Mesendoderm (in vitro differentiated cells): ENCODE measurements at regions not wholly inside any gene's neighbourhood (a gene's known extent, or its start where the extent isn't known, plus 50 kb on each side); places are given as distances from the start of the nearest gene placed in this dataset.

Source experiments
- DNase-seq: peaks from one replicate; pipeline ENCODE4 v3.0.0; 2013
- H2AK5ac ChIP-seq: 2 replicates; pipeline ENCODE4 v1.6.1; 2013; ENCODE audit warnings: low read length, inconsistent platforms
- H2BK120ac ChIP-seq: 2 replicates; pipeline ENCODE4 v1.6.1; 2013; ENCODE audit warnings: low read depth, mild to moderate bottlenecking, low read length, moderate library complexity, mixed read lengths
- H2BK15ac ChIP-seq: replicated peaks from 2 replicates; pipeline ENCODE4 v1.6.1; 2013; ENCODE audit warnings: low read depth, mild to moderate bottlenecking, moderate library complexity
- H2BK5ac ChIP-seq: 2 replicates; pipeline ENCODE4 v1.6.1; 2013; ENCODE audit warnings: low read length, inconsistent platforms
- H3K18ac ChIP-seq: 2 replicates; pipeline ENCODE4 v1.6.1; 2013; ENCODE audit warnings: mild to moderate bottlenecking, low read length, mixed read lengths
- H3K23ac ChIP-seq: one replicate; pipeline ENCODE4 v1.6.1; 2013; ENCODE audit warnings: low read length
- H3K27ac ChIP-seq: 2 replicates; pipeline ENCODE4 v1.5.1; 2013; ENCODE audit warnings: low read depth, mild to moderate bottlenecking, inconsistent platforms, low read length, moderate library complexity
- H3K27me3 ChIP-seq: 2 replicates; pipeline ENCODE4 v1.6.1; 2013; ENCODE audit warnings: low read length, control low read depth, mild to moderate bottlenecking, inconsistent platforms; ENCODE audit not compliant: insufficient read depth, poor library complexity
- H3K36me3 ChIP-seq: 2 replicates; pipeline ENCODE4 v1.6.1; 2013; ENCODE audit warnings: low read length, inconsistent platforms; ENCODE audit not compliant: control insufficient read depth, insufficient read depth
- H3K4ac ChIP-seq: one replicate; pipeline ENCODE4 v1.6.1; 2013; ENCODE audit warnings: low read depth, mild to moderate bottlenecking, low read length, moderate library complexity
- H3K4me1 ChIP-seq: 2 replicates; pipeline ENCODE4 v1.6.1; 2013; ENCODE audit warnings: low read depth, low read length, inconsistent platforms; ENCODE audit not compliant: control insufficient read depth
- H3K4me2 ChIP-seq: 2 replicates; pipeline ENCODE4 v1.6.1; 2013; ENCODE audit warnings: low read length
- H3K4me3 ChIP-seq: 2 replicates; pipeline ENCODE4 v1.5.1; 2013; ENCODE audit warnings: mild to moderate bottlenecking, low read length
- H3K56ac ChIP-seq: one replicate; pipeline ENCODE4 v1.6.1; 2013; ENCODE audit warnings: low read length
- H3K79me1 ChIP-seq: 2 replicates; pipeline ENCODE4 v1.6.1; 2013; ENCODE audit warnings: low read length, inconsistent platforms
- H3K79me2 ChIP-seq: 2 replicates; pipeline ENCODE4 v1.6.1; 2013; ENCODE audit warnings: mild to moderate bottlenecking, low read length; ENCODE audit not compliant: control insufficient read depth, insufficient read depth
- H3K9ac ChIP-seq: 2 replicates; pipeline ENCODE4 v1.6.1; 2013; ENCODE audit warnings: low read length, inconsistent platforms
- H4K5ac ChIP-seq: one replicate; pipeline ENCODE4 v1.6.1; 2013; ENCODE audit warnings: low read length
- H4K8ac ChIP-seq: one replicate; pipeline ENCODE4 v1.6.1; 2013; ENCODE audit warnings: low read depth, mild to moderate bottlenecking, control low read depth, low read length, moderate library complexity
- WGBS: extraction: QIAGEN DNeasy Blood & Tissue Kit; methylation state at CpG from one replicate; pipeline ENCODE4 v1.1.7; 2013; ENCODE audit warnings: low lambda C conversion rate, missing lambda C conversion rate; ENCODE audit not compliant: insufficient coverage; ENCODE audit errors: extremely low coverage; 5-methylcytosine and 5-hydroxymethylcytosine counted together

DNA sequence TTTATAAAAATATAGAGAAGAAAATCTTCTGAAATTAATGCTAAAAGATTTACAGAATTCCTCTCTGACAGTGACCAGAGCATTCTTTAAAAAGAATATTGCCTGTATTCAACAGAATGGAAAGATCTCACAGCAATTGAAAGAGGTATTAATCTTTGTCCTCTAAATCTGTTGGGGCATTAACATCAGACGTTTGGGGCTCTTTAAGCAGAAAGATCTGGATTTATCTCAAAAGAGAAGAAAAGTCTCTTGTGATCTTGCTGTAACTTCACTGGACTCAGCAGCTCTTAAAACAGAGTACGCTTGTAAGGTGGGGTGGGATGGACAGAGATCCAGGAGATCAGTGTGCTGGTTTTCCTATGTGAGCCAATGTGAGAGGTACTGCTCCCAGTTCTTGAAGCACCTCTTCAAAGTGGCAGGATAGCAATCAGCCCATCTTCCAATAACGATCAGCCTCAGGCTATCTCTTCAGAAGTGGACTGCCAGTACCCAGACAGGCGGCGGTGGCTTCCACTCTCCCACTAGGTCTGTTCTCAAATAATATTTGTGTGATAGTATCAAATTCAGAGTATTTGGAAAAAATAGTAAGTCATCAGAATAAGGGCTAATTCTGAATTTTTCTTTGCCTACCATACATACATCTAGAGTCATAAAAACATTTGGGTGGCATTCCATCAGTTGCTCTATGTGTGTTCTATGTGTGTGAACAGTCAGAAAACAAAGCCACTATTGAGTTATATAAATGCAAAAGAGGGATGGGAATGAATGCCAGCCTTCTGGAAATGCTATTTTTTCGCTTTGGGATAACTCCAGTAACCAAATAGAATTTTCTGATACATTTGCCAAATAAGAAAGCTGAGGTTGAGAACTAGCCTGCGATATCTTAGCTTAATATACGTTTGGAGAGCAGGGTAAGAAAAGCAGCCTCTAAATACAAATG lies 237.4 kb upstream of the RGS6 start:
- WGBS = no CpG with 5 or more reads among the region's 8 CpGs
- no peak overlapping the region for H3K27ac ChIP-seq
- H3K18ac ChIP-seq = no peak overlapping the region
- no peak overlapping the region for H4K5ac ChIP-seq
- H3K36me3 ChIP-seq = no peaks in the 10 kb centered on the region
- H3K4me3 ChIP-seq = no peak overlapping the region
- no peaks in the 10 kb centered on the region for H3K79me1 ChIP-seq
- no peak overlapping the region for H3K9ac ChIP-seq
- H3K4ac ChIP-seq = no peak overlapping the region
- H2AK5ac ChIP-seq = no peak overlapping the region
- no peaks in the 10 kb centered on the region for H3K27me3 ChIP-seq
- H3K56ac ChIP-seq = no peak overlapping the region
- H3K23ac ChIP-seq = no peak overlapping the region
- DNase-seq = no peak
- H4K8ac ChIP-seq = no peak overlapping the region
- no peak overlapping the region for H2BK15ac ChIP-seq
- H3K4me1 ChIP-seq = no peaks in the 10 kb centered on the region
- H2BK120ac ChIP-seq = no peak overlapping the region
- H3K79me2 ChIP-seq = no peaks in the 10 kb centered on the region
- no peak overlapping the region for H2BK5ac ChIP-seq
- H3K4me2 ChIP-seq = no peak overlapping the region

DNA sequence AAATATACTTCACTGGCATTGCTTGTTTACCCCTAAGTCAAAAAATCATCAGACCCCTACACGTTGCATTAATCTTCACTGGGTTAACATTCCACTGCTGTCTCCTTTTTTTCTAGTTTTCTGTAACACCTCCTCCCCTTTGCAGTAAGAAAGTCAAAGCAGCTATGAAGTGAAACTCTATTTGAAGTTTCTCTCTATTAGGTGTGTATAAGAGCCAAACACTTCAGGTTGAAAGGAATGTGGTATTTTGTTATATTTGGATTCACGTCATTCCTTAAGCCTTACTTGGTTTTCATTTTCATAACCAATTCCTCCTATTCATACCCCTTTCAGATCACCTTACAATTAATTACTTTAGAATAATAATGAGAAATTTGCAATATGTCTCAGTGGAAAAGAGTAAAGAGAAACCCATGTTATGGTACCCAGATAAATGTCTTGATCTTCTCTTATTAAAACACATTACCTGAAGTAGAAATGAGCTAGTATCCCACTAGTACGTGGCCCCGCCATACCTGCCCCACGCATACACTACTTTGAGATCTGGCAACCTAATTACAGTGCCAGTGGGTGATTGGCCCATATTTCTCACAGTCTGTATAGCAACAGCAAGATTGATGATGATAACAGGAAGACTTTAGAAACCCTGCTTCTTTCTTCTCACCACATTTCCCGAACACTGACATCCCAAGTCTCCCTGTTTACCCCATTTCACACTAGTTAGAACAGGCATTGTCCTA lies 236.4 kb upstream of the RGS6 start:
- Histone ChIP-seq H3K36me3 (no peaks in the 10 kb centered on the region), H3K4me2 (no peak overlapping the region), H2BK5ac (no peak overlapping the region), H3K27me3 (no peaks in the 10 kb centered on the region), H4K8ac (no peak overlapping the region), H2BK15ac (no peak overlapping the region), H4K5ac (no peak overlapping the region), H3K4me1 (no peaks in the 10 kb centered on the region), H2BK120ac (no peak overlapping the region), H3K4ac (no peak overlapping the region), H3K18ac (no peak overlapping the region), H3K4me3 (no peak overlapping the region), H3K56ac (no peak overlapping the region), H3K79me1 (no peaks in the 10 kb centered on the region), H3K27ac (no peak overlapping the region), H3K79me2 (no peaks in the 10 kb centered on the region), H3K9ac (no peak overlapping the region), H3K23ac (no peak overlapping the region), H2AK5ac (no peak overlapping the region)
- no CpG with 5 or more reads among the region's 6 CpGs for whole genome bisulfite sequencing
- no peak for DNase-seq

DNA sequence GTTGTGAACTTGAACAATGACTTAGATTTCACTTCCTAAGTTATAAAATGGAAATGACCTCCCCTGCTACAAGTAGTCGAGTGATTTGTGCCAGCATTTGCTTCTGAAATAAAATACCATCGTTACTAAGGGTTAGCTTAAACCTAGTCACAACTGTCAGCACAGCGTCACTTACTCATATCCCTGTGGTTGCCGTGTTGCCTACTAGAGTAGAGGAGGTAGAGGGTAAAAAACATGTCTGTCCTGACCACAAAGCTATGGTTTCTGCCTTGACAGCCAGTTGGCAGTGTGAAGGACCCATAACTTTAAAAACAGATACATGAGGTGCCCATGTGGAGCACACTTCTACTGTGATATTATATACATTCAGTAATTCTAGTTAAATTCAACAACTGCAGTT lies 234.2 kb upstream of the RGS6 start:
- no peak overlapping the region for H2AK5ac ChIP-seq
- H3K27me3 ChIP-seq = no peaks in the 10 kb centered on the region
- H3K23ac ChIP-seq = no peak overlapping the region
- no peaks in the 10 kb centered on the region for H3K79me1 ChIP-seq
- H3K56ac ChIP-seq = no peak overlapping the region
- DNase-seq = no peak
- no peak overlapping the region for H2BK120ac ChIP-seq
- no peaks in the 10 kb centered on the region for H3K4me1 ChIP-seq
- H2BK15ac ChIP-seq = no peak overlapping the region
- no peak overlapping the region for H3K4me3 ChIP-seq
- no peak overlapping the region for H3K9ac ChIP-seq
- WGBS = no CpG with 5 or more reads among the region's 4 CpGs
- no peak overlapping the region for H2BK5ac ChIP-seq
- H3K27ac ChIP-seq = no peak overlapping the region
- no peak overlapping the region for H4K8ac ChIP-seq
- no peak overlapping the region for H4K5ac ChIP-seq
- H3K18ac ChIP-seq = no peak overlapping the region
- no peak overlapping the region for H3K4ac ChIP-seq
- no peaks in the 10 kb centered on the region for H3K79me2 ChIP-seq
- no peaks in the 10 kb centered on the region for H3K36me3 ChIP-seq
- H3K4me2 ChIP-seq = no peak overlapping the region

GRCh38 chr14:71698673-71699072 lies 233.6 kb upstream of the RGS6 start:
- Histone ChIP-seq H3K4me2 (no peak overlapping the region), H2AK5ac (no peak overlapping the region), H3K27ac (no peak overlapping the region), H2BK120ac (no peak overlapping the region), H3K27me3 (no peaks in the 10 kb centered on the region), H2BK5ac (no peak overlapping the region), H3K9ac (no peak overlapping the region), H3K36me3 (no peaks in the 10 kb centered on the region), H3K4me1 (no peaks in the 10 kb centered on the region), H4K5ac (no peak overlapping the region), H3K4ac (no peak overlapping the region), H4K8ac (no peak overlapping the region), H3K4me3 (no peak overlapping the region), H3K56ac (no peak overlapping the region), H3K23ac (no peak overlapping the region), H3K18ac (no peak overlapping the region), H3K79me2 (no peaks in the 10 kb centered on the region), H2BK15ac (no peak overlapping the region), H3K79me1 (no peaks in the 10 kb centered on the region)
- no CpG with 5 or more reads among the region's 4 CpGs for WGBS
- DNase-seq = no peak

GRCh38 chr14:71701990-71702389 lies 230.2 kb upstream of the RGS6 start:
- H3K36me3 ChIP-seq = no peaks in the 10 kb centered on the region
- H4K8ac ChIP-seq = no peak overlapping the region
- H4K5ac ChIP-seq = no peak overlapping the region
- H3K23ac ChIP-seq = no peak overlapping the region
- H3K4ac ChIP-seq = no peak overlapping the region
- H3K18ac ChIP-seq = no peak overlapping the region
- H3K27me3 ChIP-seq = no peaks in the 10 kb centered on the region
- H3K4me2 ChIP-seq = no peak overlapping the region
- H3K9ac ChIP-seq = no peak overlapping the region
- no peak overlapping the region for H2BK120ac ChIP-seq
- no peak overlapping the region for H2BK15ac ChIP-seq
- DNase-seq = no peak
- H3K79me1 ChIP-seq = no peaks in the 10 kb centered on the region
- H2AK5ac ChIP-seq = no peak overlapping the region
- H3K4me1 ChIP-seq = no peaks in the 10 kb centered on the region
- no peak overlapping the region for H3K27ac ChIP-seq
- H2BK5ac ChIP-seq = no peak overlapping the region
- no CpG with 5 or more reads among the region's 5 CpGs for WGBS
- no peak overlapping the region for H3K4me3 ChIP-seq
- H3K56ac ChIP-seq = no peak overlapping the region
- H3K79me2 ChIP-seq = no peaks in the 10 kb centered on the region
